ENCODE measurements at regions not wholly inside any gene's neighbourhood (a gene's known extent, or its start where the extent isn't known, plus 50 kb on each side); places are given as distances from the start of the nearest gene placed in this dataset.
"Not testable (repeated sequence)": the region's sequence is repeated elsewhere in the genome, so short reads cannot be mapped to it uniquely, and the experiment has no call there.

DNA sequence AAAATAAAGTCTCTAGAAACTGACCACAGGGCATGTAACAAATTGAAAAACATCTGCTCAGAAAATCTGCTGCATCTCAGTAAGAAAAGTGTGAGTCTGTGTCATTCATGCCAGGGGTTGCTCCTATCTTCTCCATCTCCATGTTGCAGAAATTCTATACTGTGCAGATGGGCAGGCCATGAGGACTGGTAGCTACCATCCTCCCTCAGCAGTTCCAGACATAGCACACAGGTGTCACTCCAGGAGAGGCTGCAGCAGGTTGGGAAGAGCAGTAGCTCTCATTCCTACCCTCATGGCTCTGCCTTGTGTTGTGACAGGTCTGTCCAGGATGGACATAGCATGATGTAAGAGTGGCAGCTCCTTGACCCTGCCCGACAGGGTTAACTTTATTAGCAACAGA lies 173.4 kb downstream of the NDUFS4 start:
- Histone ChIP-seq H3K36me3 (ENCODE audit: insufficient read depth, low read length) (no peaks in the 10 kb centered on the region), H3K4me1 (ENCODE audit: control insufficient read depth, insufficient read depth, low read length) (no peaks in the 10 kb centered on the region), H3K9ac (ENCODE audit: low read depth, low read length) (no peak overlapping the region), H3K9me3 (replicated peaks; ENCODE audit: low read length) (no peaks in the 10 kb centered on the region), H3K27me3 (ENCODE audit: control insufficient read depth, insufficient read depth, low read length) (peaks cover 9% of the 10 kb centered on the region), H3K4me2 (ENCODE audit: low read length) (no peak overlapping the region), H3K4me3 (ENCODE audit: low read length) (no peak overlapping the region)

DNA sequence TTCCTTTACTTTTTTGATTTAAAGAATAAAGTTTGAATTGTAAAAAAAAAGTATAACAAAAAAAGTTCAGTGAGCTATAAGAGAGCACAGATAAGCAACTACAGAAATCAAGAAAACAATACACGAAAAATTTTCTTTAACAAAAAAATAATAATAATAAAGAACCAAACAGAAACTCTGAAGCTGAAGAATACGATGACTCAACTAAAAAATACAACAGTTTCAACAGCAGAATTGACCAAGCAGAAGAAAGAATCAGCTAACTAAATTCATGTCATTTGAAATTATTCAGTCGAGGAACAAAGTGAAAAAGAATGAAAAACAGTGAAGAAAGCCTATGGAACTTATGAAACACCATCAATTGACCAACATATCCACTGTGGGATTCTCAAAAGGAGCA lies 177.7 kb downstream of the NDUFS4 start:
- Histone ChIP-seq H3K9ac (ENCODE audit: low read depth, low read length) (no peak overlapping the region), H3K4me1 (ENCODE audit: control insufficient read depth, insufficient read depth, low read length) (no peaks in the 10 kb centered on the region), H3K36me3 (ENCODE audit: insufficient read depth, low read length) (no peaks in the 10 kb centered on the region), H3K9me3 (replicated peaks; ENCODE audit: low read length) (no peaks in the 10 kb centered on the region), H3K27me3 (ENCODE audit: control insufficient read depth, insufficient read depth, low read length) (peaks cover 9% of the 10 kb centered on the region), H3K4me3 (ENCODE audit: low read length) (no peak overlapping the region), H3K4me2 (ENCODE audit: low read length) (no peak overlapping the region)

DNA sequence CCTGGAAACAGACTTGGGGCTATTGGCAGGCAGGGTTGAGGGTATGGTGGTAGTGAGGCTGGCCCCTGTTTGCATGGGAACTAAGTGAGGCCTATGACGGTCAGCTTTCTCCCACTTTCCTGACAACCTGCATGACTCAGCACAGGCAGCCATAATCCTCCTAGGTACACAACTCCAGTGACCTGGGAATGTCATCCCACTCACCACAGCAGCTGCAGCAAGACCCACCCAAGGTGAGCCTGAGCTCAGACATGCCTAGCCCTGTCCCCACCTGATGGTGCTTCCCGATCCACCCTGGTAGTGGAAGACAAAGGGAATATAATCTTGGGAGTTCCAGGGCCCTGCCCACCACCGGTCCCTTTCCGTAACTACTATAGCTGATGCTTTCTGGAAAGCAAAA lies 178.7 kb downstream of the NDUFS4 start:
- Histone ChIP-seq H3K4me1 (ENCODE audit: control insufficient read depth, insufficient read depth, low read length) (no peaks in the 10 kb centered on the region), H3K9ac (ENCODE audit: low read depth, low read length) (no peak overlapping the region), H3K4me3 (ENCODE audit: low read length) (no peak overlapping the region), H3K9me3 (replicated peaks; ENCODE audit: low read length) (no peaks in the 10 kb centered on the region), H3K4me2 (ENCODE audit: low read length) (no peak overlapping the region), H3K27me3 (ENCODE audit: control insufficient read depth, insufficient read depth, low read length) (peaks cover 9% of the 10 kb centered on the region), H3K36me3 (ENCODE audit: insufficient read depth, low read length) (no peaks in the 10 kb centered on the region)

DNA sequence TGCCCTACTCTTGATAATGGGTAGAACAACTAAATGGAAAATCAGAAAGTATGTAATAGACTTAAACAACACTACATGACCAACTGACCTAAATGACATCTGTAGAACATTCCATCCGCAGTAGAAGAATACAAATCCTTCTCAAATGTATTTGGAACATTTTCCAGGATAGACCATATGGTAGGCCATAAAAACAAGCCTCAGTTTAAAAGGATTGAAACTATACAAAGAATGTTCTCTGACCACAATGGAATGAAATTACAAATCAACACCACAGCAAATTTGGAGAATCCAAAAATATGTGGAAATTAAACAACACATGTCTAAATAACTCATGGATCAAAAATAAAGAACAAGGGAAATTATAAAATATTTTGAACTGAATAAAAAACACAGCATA lies 189.2 kb downstream of the NDUFS4 start:
- Histone ChIP-seq H3K9me3 (replicated peaks; ENCODE audit: low read length) (no peaks in the 10 kb centered on the region), H3K36me3 (ENCODE audit: insufficient read depth, low read length) (no peaks in the 10 kb centered on the region), H3K4me2 (ENCODE audit: low read length) (no peak overlapping the region), H3K9ac (ENCODE audit: low read depth, low read length) (no peak overlapping the region), H3K4me3 (ENCODE audit: low read length) (no peak overlapping the region), H3K27me3 (ENCODE audit: control insufficient read depth, insufficient read depth, low read length) (no peaks in the 10 kb centered on the region), H3K4me1 (ENCODE audit: control insufficient read depth, insufficient read depth, low read length) (no peaks in the 10 kb centered on the region)

- H3K9ac ChIP-seq (ENCODE audit: low read depth, low read length); H3K4me3 ChIP-seq (ENCODE audit: low read length); H3K4me2 ChIP-seq (ENCODE audit: low read length); H3K36me3 ChIP-seq (ENCODE audit: insufficient read depth, low read length); H3K9me3 ChIP-seq (replicated peaks; ENCODE audit: low read length); H3K27me3 ChIP-seq (ENCODE audit: control insufficient read depth, insufficient read depth, low read length); H3K4me1 ChIP-seq (ENCODE audit: control insufficient read depth, insufficient read depth, low read length): not testable (repeated sequence)
Observed at GRCh38 chr5:53752282-53752681, 191.8 kb downstream of the NDUFS4 start.

GRCh38 chr5:53766673-53767072 lies 206.2 kb downstream of the NDUFS4 start:
- Histone ChIP-seq H3K4me2 (ENCODE audit: low read length) (no peak overlapping the region), H3K36me3 (ENCODE audit: insufficient read depth, low read length) (no peaks in the 10 kb centered on the region), H3K9me3 (replicated peaks; ENCODE audit: low read length) (no peaks in the 10 kb centered on the region), H3K27me3 (ENCODE audit: control insufficient read depth, insufficient read depth, low read length) (peaks cover 5% of the 10 kb centered on the region), H3K9ac (ENCODE audit: low read depth, low read length) (no peak overlapping the region), H3K4me3 (ENCODE audit: low read length) (no peak overlapping the region), H3K4me1 (ENCODE audit: control insufficient read depth, insufficient read depth, low read length) (no peaks in the 10 kb centered on the region)

DNA sequence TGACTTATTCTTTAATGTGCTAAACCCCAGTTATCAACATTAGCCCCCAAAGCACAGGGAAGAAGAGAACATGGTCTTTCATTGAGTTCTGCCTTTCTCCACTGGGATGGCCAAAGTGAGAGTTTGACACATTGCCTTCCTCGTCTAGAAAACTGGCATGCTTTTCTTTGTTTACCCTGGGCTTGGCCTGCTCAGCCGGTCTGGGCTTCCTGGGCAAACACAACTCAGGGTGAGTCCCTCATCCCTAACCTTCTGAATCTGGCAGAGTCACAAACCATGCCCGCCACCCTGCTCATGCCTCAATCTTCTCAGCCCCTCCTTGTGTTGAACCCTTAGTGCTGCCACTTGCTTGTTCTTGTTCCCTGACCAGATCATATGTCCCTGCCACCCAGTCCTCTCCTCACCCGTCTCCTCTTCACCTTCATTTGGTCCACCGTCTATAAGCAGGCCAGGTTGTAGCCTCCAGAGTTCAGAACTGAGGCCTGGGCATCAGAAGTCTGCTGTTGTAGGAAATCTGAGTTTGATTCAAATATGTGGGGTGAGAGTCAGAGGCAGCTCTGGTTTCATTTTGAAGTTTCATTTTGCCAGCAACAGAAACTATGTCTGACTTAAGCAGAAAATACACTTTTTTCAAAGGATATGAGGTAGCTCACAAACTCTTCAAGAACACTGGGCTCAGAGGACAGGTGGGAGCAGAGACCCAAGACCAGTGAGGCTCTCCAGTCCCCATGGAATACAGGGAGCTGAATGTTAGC lies 217.6 kb downstream of the NDUFS4 start:
- Histone ChIP-seq H3K4me2 (ENCODE audit: low read length) (no peak overlapping the region), H3K27me3 (ENCODE audit: control insufficient read depth, insufficient read depth, low read length) (no peaks in the 10 kb centered on the region), H3K4me3 (ENCODE audit: low read length) (no peak overlapping the region), H3K4me1 (ENCODE audit: control insufficient read depth, insufficient read depth, low read length) (peaks cover 12% of the 10 kb centered on the region), H3K36me3 (ENCODE audit: insufficient read depth, low read length) (no peaks in the 10 kb centered on the region), H3K9ac (ENCODE audit: low read depth, low read length) (no peak overlapping the region), H3K9me3 (replicated peaks; ENCODE audit: low read length) (no peaks in the 10 kb centered on the region)

- peak overlapping the region; percentile 33 for H3K9ac ChIP-seq (ENCODE audit: low read depth, low read length)
- H3K4me3 ChIP-seq (ENCODE audit: low read length): peak overlapping the region; percentile 6
- no peaks in the 10 kb centered on the region for H3K9me3 ChIP-seq (replicated peaks; ENCODE audit: low read length)
- no peaks in the 10 kb centered on the region for H3K36me3 ChIP-seq (ENCODE audit: insufficient read depth, low read length)
- peaks cover 12% of the 10 kb centered on the region for H3K4me1 ChIP-seq (ENCODE audit: control insufficient read depth, insufficient read depth, low read length)
- peak overlapping the region; percentile 38 for H3K4me2 ChIP-seq (ENCODE audit: low read length)
- H3K27me3 ChIP-seq (ENCODE audit: control insufficient read depth, insufficient read depth, low read length): no peaks in the 10 kb centered on the region
Observed at GRCh38 chr5:53779541-53779981, 219.1 kb downstream of the NDUFS4 start.

DNA sequence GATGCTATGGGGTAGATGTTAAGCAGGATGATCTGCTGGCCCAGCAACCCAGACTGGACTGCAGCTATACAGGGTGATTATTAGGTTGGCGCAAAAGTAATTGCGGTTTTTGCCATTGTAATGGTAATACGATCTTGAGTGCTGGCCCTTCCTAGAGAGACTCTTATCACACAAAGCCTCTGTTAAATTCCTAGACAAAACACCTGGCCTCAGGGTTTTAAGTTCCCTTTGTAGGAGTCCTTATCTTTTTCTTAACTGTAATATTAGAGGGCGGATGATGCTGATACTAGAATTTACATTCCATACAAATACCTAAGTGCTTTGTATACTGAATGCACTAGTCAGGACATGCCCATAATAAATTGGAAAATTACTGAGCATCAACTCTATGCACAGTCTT lies 222.2 kb downstream of the NDUFS4 start:
- no peaks in the 10 kb centered on the region for H3K36me3 ChIP-seq (ENCODE audit: insufficient read depth, low read length)
- no peaks in the 10 kb centered on the region for H3K9me3 ChIP-seq (replicated peaks; ENCODE audit: low read length)
- peaks cover 12% of the 10 kb centered on the region for H3K4me1 ChIP-seq (ENCODE audit: control insufficient read depth, insufficient read depth, low read length)
- no peak overlapping the region for H3K4me2 ChIP-seq (ENCODE audit: low read length)
- H3K9ac ChIP-seq (ENCODE audit: low read depth, low read length): no peak overlapping the region
- no peak overlapping the region for H3K4me3 ChIP-seq (ENCODE audit: low read length)
- no peaks in the 10 kb centered on the region for H3K27me3 ChIP-seq (ENCODE audit: control insufficient read depth, insufficient read depth, low read length)

GRCh38 chr5:53783624-53784228 lies 223.3 kb downstream of the NDUFS4 start:
- H3K9me3 ChIP-seq (replicated peaks; ENCODE audit: low read length): no peaks in the 10 kb centered on the region
- H3K27me3 ChIP-seq (ENCODE audit: control insufficient read depth, insufficient read depth, low read length): no peaks in the 10 kb centered on the region
- no peak overlapping the region for H3K4me3 ChIP-seq (ENCODE audit: low read length)
- H3K36me3 ChIP-seq (ENCODE audit: insufficient read depth, low read length): no peaks in the 10 kb centered on the region
- no peak overlapping the region for H3K4me2 ChIP-seq (ENCODE audit: low read length)
- peaks cover 12% of the 10 kb centered on the region for H3K4me1 ChIP-seq (ENCODE audit: control insufficient read depth, insufficient read depth, low read length)
- H3K9ac ChIP-seq (ENCODE audit: low read depth, low read length): no peak overlapping the region

GRCh38 chr5:53784596-53784995 lies 224.2 kb downstream of the NDUFS4 start:
- H3K4me2 ChIP-seq (ENCODE audit: low read length): no peak overlapping the region
- peaks cover 7% of the 10 kb centered on the region for H3K4me1 ChIP-seq (ENCODE audit: control insufficient read depth, insufficient read depth, low read length)
- H3K9me3 ChIP-seq (replicated peaks; ENCODE audit: low read length): no peaks in the 10 kb centered on the region
- H3K36me3 ChIP-seq (ENCODE audit: insufficient read depth, low read length): no peaks in the 10 kb centered on the region
- H3K9ac ChIP-seq (ENCODE audit: low read depth, low read length): no peak overlapping the region
- no peaks in the 10 kb centered on the region for H3K27me3 ChIP-seq (ENCODE audit: control insufficient read depth, insufficient read depth, low read length)
- no peak overlapping the region for H3K4me3 ChIP-seq (ENCODE audit: low read length)

DNA sequence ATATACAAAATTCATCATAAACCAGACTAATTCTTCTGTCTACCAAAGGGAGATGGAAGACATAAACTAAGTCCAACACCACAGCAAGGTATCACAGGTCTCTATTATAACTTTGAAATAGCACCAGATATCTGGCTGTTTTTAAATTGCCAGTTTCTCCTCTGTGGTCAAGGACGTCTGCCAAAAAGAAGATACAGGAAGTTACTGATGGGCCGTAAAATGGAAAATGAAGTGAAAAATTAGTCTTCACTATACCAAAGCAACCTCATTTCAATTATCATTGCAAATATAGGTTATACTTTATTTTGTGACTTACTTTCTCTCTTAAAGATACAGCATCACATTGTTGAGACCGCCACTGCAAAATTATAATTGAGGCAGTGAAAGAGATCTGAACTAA lies 225.5 kb downstream of the NDUFS4 start:
- Histone ChIP-seq H3K4me3 (ENCODE audit: low read length) (no peak overlapping the region), H3K4me2 (ENCODE audit: low read length) (no peak overlapping the region), H3K9me3 (replicated peaks; ENCODE audit: low read length) (no peaks in the 10 kb centered on the region), H3K36me3 (ENCODE audit: insufficient read depth, low read length) (no peaks in the 10 kb centered on the region), H3K27me3 (ENCODE audit: control insufficient read depth, insufficient read depth, low read length) (no peaks in the 10 kb centered on the region), H3K4me1 (ENCODE audit: control insufficient read depth, insufficient read depth, low read length) (no peaks in the 10 kb centered on the region), H3K9ac (ENCODE audit: low read depth, low read length) (no peak overlapping the region)

Measured in skeletal muscle satellite cell (primary cell).